ENCODE measurements at regions not wholly inside any gene's neighbourhood (a gene's known extent, or its start where the extent isn't known, plus 50 kb on each side); places are given as distances from the start of the nearest gene placed in this dataset.

DNA sequence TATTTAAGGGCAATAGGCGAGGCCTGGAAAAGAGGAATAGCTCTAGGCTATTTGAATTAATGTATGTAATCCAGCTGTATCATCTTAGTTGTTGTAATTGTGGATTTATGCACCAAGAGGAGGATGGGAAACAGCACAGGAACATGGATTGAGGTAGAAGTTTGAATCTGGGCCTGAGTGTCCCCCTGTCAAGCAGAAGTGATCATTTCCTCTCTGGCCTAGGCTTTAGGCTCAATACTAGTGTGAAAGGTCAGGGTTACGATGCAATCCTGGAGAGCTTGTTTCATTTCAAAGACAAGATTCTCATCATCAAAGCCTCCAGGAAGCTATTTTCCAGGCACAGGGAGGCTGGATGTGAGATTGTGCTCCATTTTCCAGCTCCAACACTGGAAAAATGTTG lies 77.9 kb upstream of the HSD17B12 start:
- H3K27ac ChIP-seq = no peak overlapping the region
- DNase-seq (ENCODE audit: low read depth, low spot score) = no peak

DNA sequence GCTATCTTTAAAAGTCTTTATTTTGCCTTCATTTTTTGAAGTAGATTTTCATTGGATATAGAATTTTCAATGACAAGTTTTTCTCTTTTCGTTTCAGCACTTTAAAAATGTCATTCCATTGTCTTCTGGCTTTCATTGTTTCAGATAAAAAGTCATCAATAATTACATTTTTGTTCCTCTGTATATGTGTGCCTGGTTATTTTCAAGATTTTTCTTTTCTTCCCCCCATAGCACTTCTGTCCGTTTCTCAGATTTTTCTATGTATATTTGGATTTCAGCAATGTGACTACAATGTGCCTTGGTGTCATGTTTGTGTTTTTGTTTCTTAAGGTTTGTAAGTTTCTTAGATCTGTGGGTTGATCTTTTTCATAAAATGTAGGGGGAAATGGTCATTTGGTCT lies 66.3 kb upstream of the HSD17B12 start:
- H3K27ac ChIP-seq = no peak overlapping the region
- DNase-seq (ENCODE audit: low read depth, low spot score) = no peak

DNA sequence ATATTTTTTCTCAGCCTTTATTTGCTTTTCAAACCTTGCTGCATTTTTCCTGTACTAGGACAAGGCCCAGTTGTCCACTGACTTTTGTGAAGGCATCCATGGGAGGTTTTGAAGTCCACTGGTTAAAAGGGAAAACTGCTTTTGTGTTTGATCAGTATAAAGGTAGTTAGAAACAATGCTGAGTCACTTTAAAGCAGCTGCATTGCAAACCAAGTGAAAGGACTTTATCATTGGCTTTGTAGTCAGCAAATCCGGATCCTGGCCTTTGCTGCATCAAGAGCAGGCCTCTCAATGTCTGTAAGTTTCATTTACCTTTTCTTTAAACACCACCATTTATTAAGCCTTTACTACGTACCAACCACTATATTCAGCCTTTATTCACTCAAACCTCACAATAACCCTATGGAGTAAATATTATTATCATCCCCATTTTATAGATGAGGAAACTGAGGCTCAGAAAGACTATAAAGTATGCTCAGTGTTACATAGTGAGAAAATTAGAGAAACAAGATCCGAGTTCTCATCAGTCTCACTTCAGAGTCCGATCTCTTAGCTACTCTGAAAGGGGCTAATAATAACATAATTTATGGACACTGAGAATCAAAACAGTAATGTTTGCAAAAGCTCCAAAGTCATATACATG lies 60.6 kb upstream of the HSD17B12 start:
- H3K27ac ChIP-seq = no peak overlapping the region
- no peak for DNase-seq (ENCODE audit: low read depth, low spot score)

DNA sequence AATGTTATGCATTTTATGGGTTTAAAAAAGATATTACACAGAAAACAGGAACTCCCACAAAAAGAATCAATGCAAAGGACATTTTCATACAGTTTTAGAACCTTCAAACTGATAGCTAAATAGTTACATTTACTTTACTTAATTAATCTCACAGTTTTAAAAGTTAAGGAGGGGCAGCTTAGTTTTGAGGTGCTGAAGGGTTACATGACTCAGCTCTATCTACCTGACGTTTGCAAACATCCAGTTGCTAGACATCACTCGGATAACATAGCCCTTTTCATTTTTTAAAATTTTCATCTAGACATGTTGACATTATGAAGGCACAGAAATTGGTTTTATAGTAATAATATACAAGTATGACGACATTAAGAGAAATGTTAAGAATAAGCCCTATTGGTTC lies 53.7 kb upstream of the HSD17B12 start:
- H3K27ac ChIP-seq = no peak overlapping the region
- no peak for DNase-seq (ENCODE audit: low read depth, low spot score)
